ENCODE measurements at regions not wholly inside any gene's neighbourhood (a gene's known extent, or its start where the extent isn't known, plus 50 kb on each side); places are given as distances from the start of the nearest gene placed in this dataset.

- DNase-seq = no peak
Measured at GRCh38 chr6:19478273-19478672, 358.9 kb upstream of the ID4 start.

DNA sequence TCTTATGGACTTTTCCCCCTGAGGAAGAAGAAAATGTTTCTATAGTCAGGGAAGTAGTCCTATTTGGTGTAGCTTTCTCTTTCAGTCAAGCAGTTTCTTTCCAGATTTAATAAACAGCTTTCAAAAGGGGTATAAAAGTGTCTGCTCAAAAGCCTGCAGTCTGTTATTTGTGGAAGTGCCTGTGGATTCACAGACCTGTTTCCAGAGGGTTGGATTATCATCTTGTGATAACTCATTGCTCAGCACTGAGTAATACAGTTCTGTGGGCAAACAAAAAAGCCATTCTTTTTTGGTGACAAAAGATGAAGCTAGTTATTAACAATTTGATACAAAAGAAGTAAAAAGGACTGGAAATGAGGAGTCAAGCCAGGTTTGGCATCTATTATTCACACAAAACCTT lies 358.2 kb upstream of the ID4 start:
- no peak for DNase-seq

DNA sequence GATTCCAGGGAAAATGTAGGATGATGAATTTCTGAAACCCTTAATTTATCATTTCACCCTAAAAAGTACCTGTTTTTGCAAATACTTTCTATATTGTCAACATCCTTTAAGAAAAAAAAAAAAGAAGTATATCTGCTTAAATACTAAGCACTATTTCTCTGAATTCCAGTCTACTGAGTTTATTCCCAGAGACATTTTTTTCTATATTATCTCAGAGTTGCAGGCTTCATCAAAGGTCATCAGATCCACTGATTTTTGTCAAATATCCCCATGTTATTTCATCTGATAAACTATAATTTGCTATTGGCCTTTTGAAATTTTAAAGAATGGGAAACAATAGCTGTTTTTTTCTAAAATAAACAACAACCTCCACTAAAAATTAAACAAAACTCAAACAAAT lies 357.6 kb upstream of the ID4 start:
- no peak for DNase-seq

DNA sequence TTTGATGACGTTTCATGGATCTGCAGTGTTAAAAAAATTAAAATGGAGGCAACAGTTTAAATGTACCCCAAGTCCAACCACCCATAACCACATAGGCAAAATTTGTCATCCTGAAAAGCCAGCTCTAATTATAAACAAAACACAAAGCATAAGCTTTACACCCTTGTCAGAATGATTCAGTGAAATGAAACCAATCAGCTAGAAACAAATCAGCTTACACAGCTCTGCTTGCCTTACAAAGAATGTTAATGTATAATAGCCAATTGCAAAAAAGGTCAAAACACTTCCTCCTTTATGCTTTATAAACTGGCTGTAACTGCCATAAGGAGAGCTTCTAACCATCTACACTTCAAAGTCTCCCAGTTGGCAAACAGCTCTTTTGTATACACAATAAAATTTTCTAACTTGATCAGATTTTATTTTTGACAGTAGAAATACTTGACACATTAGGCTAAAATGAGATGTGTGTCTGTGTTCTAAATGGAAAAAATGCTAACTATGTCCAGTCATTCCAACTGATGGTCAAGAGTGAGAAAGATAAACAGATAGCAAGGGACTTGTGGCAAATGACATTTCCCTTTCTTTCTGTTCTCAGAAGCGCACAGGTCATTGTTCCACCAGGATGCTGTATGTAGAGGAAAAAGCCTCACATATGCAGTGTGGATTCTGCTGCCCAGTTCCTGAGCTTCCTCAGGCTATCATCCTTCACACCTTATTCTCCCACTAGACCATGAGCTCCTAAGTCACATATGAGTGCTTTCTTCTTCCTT lies 344.3 kb upstream of the ID4 start:
- no peak for DNase-seq

GRCh38 chr6:19501737-19502245 lies 335.4 kb upstream of the ID4 start:
- DNase-seq = no peak

DNA sequence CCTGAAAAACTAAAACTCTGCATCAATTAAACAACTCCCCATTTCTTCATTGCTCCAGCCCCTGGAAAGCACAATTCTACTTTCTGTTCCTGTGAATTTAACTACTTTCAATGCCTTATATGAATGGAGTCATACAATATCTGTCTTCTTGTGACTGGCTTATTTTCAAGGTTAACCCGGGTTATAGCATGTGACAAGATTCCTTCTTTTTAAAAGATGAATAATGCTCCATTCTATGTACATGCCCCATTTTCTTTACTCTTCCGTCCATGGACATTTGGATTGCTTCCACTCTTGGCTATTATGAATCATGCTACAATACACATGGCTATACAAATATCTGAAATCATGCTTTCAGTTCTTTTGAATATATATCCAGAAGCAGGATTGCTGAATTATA lies 334.9 kb upstream of the ID4 start:
- no peak for DNase-seq

DNA sequence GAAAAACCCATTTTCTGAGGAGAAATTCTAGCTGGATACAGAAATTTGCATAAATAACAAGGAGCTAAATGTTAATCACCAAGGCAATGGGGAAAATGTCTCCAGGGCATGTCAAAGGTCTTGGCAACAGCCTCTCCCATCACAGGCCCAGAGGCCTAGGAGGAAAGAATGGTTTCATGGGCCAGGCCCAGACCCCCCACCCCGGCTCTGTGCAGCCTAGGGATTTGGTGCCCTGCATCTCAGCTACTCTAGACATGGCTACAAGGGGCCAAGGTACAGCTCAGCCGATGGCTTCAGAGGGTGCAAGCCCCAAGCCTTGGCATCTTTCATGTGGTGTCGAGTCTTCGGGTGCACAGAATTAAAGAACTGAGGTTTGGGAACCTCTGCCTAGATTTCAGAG lies 321.2 kb upstream of the ID4 start:
- no peak for DNase-seq

DNA sequence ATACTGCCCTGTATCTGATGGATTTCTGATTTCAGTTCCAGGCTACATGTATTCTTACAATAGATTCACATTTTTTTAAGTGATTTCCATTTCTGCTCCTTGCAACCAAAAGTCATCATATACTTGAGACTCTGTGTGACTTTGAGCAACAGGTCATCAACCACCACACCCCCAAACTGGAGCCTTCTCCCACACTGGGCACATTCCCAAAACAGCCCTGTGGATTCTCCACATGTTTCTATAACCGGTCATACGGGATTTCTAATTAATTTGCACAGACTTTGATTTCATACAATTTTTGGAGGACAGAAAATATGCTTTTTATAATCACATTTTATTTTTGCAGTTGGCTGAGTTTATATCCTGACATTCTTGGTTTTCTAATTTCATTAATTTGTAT lies 317.2 kb upstream of the ID4 start:
- no peak for DNase-seq

DNA sequence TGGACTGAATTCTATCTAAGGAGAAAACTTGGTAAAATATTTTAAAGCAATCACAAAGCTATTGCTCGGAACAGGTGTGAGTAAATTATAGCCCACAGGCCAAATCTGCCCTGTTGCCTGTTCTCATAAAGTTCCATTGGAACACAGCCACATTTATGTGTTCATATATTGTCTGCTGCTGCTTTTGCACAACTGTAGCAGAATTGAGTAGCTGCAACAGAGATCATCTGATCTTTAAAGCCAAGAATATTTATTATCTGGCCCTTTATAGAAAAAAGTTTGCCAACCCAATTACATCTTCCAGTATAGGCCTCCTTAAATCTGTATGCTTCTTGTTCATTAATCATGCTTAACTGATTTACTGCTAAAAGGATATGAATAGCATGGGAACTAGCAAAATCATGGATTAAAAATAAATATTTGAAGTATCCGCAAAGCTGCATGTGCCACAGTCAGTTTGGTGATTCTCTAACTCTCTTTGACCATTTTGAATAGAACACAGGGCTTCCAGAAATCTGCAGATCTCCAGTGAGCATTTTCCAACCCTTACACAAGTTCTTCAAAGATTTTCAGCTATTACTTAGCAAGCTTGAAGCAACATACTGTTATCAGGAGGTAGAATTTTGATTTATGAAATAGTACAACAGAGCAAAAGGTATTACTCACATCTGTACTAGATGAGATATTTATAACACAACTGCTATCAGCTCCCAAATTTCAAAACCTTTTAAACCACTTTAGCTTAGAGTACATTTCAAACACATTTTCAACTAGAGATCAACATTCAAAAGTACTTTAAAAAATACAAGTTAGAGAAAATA lies 312.6 kb upstream of the ID4 start:
- no peak for DNase-seq

DNA sequence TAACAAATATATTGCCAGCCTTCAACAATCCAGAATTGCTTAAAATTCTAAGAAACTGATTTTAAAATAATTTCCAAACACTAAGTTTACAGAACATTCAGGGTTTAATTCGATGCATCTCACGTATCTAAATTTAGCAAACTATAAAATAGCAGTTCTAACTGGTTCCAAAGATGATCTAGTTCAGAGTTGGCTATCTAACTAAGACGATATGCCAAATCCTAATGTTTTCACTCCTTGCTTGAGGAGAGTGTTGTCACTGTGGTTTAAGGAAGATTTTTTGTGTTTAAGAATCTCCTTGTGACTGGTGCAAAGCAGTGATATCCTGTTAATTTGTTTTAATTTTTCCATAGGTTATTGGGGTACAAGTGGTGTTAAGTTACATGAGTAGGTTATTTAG lies 311.5 kb upstream of the ID4 start:
- no peak for DNase-seq

- no peak for DNase-seq
Measured at GRCh38 chr6:19530188-19530587, 307.0 kb upstream of the ID4 start.

- no peak for DNase-seq
Measured at GRCh38 chr6:19535351-19535750, 301.8 kb upstream of the ID4 start.

- DNase-seq = no peak
Measured at GRCh38 chr6:19536838-19537237, 300.3 kb upstream of the ID4 start.

DNA sequence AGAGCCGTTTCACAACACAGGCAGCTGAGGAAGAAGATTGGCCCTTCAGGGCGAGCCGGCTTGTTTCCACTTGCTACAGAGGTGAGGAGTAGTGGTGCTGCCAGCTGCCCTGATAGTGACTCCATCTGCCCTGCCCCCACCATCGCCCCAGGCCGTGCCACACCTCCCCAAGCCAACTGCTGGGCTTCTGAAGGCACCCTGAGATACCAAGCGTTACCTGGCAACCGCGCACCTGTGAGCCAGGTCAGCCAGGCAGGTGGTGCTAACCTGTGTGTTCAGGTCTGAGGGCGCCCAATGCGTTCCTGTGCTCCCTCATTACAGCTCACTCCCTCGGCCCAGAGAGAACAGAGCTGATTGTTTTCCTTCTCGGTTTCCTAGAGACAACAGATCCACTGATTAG lies 299.1 kb upstream of the ID4 start:
- DNase-seq = no peak

DNA sequence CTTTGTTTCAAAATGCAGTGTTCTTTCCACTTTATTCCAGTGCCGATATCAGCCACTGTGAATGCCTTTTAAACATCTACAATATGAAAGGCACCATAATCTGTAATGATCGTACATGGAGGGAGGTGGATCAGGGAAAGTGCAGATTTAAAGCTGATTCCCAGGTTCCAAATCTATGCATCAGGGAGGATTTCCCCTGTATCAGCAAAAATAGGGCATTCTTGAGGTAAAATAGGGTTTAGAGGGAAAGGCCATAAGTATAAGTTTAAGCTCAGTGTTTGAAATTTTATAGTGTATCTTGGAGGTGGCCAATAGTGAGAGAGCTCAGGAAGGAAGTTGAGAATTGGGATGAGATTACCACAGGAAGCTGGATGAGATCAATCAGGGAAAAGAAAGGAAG lies 289.7 kb upstream of the ID4 start:
- DNase-seq = no peak

DNA sequence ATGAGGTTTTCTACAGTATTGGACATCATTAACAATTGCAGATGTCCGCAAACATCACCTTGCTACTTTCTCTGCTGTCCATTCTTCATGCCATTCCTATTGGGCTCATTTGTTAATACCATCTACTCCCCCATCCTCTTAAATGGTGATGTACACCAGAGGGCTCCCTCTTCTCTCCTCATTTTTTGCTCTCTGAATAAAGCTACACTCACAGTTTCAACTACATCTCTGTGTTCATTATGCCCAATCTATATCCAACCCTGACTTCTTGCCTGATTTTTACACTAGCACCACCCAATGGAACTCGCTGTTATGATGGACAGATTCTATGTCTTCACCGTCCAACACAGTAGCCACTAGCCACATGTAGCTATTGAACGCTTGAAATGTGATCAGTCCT lies 288.1 kb upstream of the ID4 start:
- DNase-seq = no peak

GRCh38 chr6:19550380-19550779 lies 286.8 kb upstream of the ID4 start:
- DNase-seq = no peak

- DNase-seq = no peak
Measured at GRCh38 chr6:19551611-19552010, 285.6 kb upstream of the ID4 start.

DNA sequence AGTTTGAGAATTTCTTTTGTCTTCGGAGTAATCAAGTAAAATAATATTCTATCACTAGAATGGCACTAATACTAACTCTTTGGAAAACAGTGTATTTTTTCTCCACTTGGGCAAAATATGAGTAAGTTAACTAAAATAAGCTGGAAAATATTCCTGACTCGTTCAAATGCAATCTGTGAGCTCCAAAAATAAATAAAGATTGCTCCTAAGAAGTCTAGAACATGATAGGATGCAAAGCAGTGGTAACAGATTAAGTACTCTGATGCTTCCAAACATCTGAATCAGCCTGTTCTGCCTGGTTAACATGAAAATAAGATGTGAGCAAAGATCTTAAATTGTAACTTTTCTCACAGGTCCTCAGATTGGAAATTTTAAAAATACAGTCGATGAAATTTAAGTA lies 285.1 kb upstream of the ID4 start:
- DNase-seq = no peak

GRCh38 chr6:19552588-19552987 lies 284.6 kb upstream of the ID4 start:
- no peak for DNase-seq

GRCh38 chr6:19554356-19555225 lies 282.6 kb upstream of the ID4 start:
- no peak for DNase-seq

- DNase-seq = no peak
Measured at GRCh38 chr6:19557191-19557590, 280.0 kb upstream of the ID4 start.

GRCh38 chr6:19558201-19558600 lies 279.0 kb upstream of the ID4 start:
- no peak for DNase-seq

All from T-helper 1 cell (primary cell).